ENCODE measurements at regions not wholly inside any gene's neighbourhood (a gene's known extent, or its start where the extent isn't known, plus 50 kb on each side); places are given as distances from the start of the nearest gene placed in this dataset.

- DNase-seq (ENCODE audit: low read depth) = no peak
- TF ChIP-seq MYC (IDR thresholded peaks at IDR 0.05; ENCODE audit: low read depth, low read length) (no peak), MAX (IDR thresholded peaks at IDR 0.05; ENCODE audit: low read depth, low read length) (no peak), POLR2A (IDR thresholded peaks at IDR 0.05; ENCODE audit: extremely low read depth, insufficient read length) (no peak), CTCF (IDR thresholded peaks at IDR 0.05; ENCODE audit: low read depth, low read length) (no peak)
- H3K4me3 ChIP-seq (ENCODE audit: low read depth, low read length) = no peak overlapping the region
These were observed 345.9 kb downstream of the BCL11B start for GRCh38 chr14:98926146-98926545.

GRCh38 chr14:98926801-98927200 is 345.2 kb downstream of the BCL11B start:
- no peak for TF ChIP-seq CTCF (IDR thresholded peaks at IDR 0.05; ENCODE audit: low read depth, low read length)
- no peak for TF ChIP-seq MYC (IDR thresholded peaks at IDR 0.05; ENCODE audit: low read depth, low read length)
- TF ChIP-seq POLR2A (IDR thresholded peaks at IDR 0.05; ENCODE audit: extremely low read depth, insufficient read length) = no peak
- TF ChIP-seq MAX (IDR thresholded peaks at IDR 0.05; ENCODE audit: low read depth, low read length) = no peak
- no peak for DNase-seq (ENCODE audit: low read depth)
- no peak overlapping the region for H3K4me3 ChIP-seq (ENCODE audit: low read depth, low read length)

GRCh38 chr14:98927986-98928385 is 344.0 kb downstream of the BCL11B start:
- no peak for TF ChIP-seq MYC (IDR thresholded peaks at IDR 0.05; ENCODE audit: low read depth, low read length)
- TF ChIP-seq CTCF (IDR thresholded peaks at IDR 0.05; ENCODE audit: low read depth, low read length) = no peak
- TF ChIP-seq POLR2A (IDR thresholded peaks at IDR 0.05; ENCODE audit: extremely low read depth, insufficient read length) = no peak
- no peak for TF ChIP-seq MAX (IDR thresholded peaks at IDR 0.05; ENCODE audit: low read depth, low read length)
- no peak overlapping the region for H3K4me3 ChIP-seq (ENCODE audit: low read depth, low read length)
- no peak for DNase-seq (ENCODE audit: low read depth)

- H3K4me3 ChIP-seq (ENCODE audit: low read depth, low read length) = no peak overlapping the region
- TF ChIP-seq CTCF (IDR thresholded peaks at IDR 0.05; ENCODE audit: low read depth, low read length) (no peak), POLR2A (IDR thresholded peaks at IDR 0.05; ENCODE audit: extremely low read depth, insufficient read length) (no peak), MYC (IDR thresholded peaks at IDR 0.05; ENCODE audit: low read depth, low read length) (no peak), MAX (IDR thresholded peaks at IDR 0.05; ENCODE audit: low read depth, low read length) (no peak)
- no peak for DNase-seq (ENCODE audit: low read depth)
These were observed 343.6 kb downstream of the BCL11B start for GRCh38 chr14:98928418-98928817.

- TF ChIP-seq MAX (IDR thresholded peaks at IDR 0.05; ENCODE audit: low read depth, low read length) (no peak), CTCF (IDR thresholded peaks at IDR 0.05; ENCODE audit: low read depth, low read length) (no peak), MYC (IDR thresholded peaks at IDR 0.05; ENCODE audit: low read depth, low read length) (no peak), POLR2A (IDR thresholded peaks at IDR 0.05; ENCODE audit: extremely low read depth, insufficient read length) (no peak)
- H3K4me3 ChIP-seq (ENCODE audit: low read depth, low read length) = no peak overlapping the region
- DNase-seq (ENCODE audit: low read depth) = no peak
These were observed 340.9 kb downstream of the BCL11B start for GRCh38 chr14:98931126-98931525.

GRCh38 chr14:98931911-98932310 is 340.1 kb downstream of the BCL11B start:
- DNase-seq (ENCODE audit: low read depth) = peak; percentile 30
- H3K4me3 ChIP-seq (ENCODE audit: low read depth, low read length) = no peak overlapping the region
- TF ChIP-seq MYC (IDR thresholded peaks at IDR 0.05; ENCODE audit: low read depth, low read length) = no peak
- no peak for TF ChIP-seq MAX (IDR thresholded peaks at IDR 0.05; ENCODE audit: low read depth, low read length)
- no peak for TF ChIP-seq CTCF (IDR thresholded peaks at IDR 0.05; ENCODE audit: low read depth, low read length)
- no peak for TF ChIP-seq POLR2A (IDR thresholded peaks at IDR 0.05; ENCODE audit: extremely low read depth, insufficient read length)

Measured in NB4 (cell line).